DMS114 treated with DMSO at 0.1 percent for 48 hours (cell line): ENCODE measurements at regions not wholly inside any gene's neighbourhood (a gene's known extent, or its start where the extent isn't known, plus 50 kb on each side); places are given as distances from the start of the nearest gene placed in this dataset.

Source experiments
- DNase-seq: peaks from one replicate; lab custom pipeline; 2025; ENCODE audit not compliant: unreplicated experiment; lab: John Stamatoyannopoulos, UW

DNA sequence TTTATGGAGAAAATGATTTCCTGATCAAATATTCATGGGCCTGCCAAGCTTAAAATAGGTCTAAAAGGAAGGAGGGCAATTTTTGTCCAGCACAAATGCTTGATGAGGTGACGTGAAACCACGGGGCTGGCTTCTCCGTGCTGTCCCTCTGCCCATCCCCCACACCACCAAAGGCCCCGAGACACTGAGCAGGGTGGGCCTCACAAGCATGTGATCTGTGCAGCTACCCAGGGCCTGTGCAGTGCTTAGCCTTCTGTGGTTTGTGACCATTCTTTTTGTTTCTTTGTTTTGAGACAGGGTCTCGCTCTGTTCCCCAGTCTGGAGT lies 94.8 kb upstream of the RTL6 start:
- no peak for DNase-seq

DNA sequence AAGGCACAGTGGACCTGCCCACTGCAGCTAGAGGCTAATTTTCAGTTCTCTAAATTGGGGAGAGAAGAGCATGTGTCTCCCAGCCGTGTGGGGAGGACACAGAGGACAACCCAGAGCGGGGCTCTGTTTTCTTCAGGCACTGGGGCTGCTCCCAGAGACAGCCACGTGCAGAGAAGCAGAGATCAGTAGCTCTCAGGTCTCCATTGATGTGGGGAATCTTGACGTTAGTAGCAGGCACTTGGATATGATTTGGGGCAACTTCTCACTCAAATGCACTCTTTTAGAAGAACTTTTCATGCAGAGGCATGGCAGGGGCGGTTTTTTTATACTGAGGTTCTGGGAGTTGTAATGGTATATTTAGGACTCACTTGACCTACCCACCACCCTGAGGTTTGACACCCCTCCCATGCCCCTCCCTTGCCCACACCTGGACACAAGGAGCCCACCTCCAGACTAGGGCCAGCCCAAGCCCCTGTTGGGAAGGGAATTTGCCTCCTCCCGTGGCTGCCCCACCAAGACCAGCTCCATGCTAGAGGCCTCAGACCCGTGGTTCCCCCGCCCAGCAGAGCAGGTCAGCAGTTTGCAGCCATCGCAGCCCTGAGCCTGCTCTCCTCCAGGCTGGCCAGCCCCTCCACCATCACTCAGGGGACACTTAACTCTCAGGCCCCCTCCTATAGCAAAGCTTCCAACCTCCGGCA lies 94.2 kb upstream of the RTL6 start:
- DNase-seq = no peak

DNA sequence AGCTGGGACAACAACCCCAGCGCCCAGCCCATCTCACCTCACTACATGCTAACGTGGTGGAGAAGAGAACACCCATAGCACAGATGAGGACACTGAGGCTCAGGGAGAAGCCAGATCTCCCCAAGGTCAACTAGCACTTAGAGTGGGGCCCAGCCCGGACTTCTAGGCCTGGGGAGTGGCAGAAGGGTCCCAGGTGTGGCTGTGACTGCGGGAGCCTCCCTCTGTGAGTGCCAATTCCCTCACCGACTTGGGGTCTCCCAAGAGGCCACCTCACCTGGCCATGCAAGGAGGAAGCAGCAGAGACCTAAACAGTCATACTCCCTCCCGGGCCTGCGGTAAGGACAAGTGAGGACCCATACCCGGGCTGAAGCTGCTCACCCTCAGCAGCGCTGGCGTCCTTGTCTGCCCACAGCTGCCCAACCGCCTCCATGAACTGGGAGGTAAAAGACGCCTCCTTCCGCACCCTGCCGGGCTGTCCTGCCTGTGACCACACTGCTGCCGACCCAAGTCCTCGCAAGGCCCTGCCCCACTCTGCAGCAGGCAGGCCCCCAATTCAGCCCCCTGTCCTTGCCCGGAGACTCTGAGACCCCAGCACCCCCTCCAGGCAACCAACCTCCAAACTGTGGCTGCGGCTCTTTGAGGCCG lies 93.2 kb upstream of the RTL6 start:
- no peak for DNase-seq

DNA sequence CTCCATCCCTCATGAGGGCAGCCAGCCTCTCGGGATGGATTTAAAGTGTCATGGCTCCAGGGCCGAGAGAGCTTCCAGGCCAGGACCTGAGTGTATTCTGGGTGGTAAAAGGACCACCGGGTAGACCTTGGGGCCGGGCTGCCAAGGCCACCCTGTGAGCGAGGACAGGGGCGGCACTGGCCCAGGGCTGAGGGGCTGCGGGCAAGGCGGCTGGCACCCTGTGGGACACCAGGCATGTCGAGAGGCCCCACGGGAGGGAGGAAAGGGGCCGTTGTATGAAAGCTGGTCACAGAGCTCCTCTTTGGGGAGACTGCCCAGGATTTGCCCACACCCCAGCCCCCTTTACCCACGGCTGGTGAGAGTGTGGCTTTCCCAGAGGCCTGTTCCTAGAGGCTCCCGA lies 92.3 kb upstream of the RTL6 start:
- no peak for DNase-seq

DNA sequence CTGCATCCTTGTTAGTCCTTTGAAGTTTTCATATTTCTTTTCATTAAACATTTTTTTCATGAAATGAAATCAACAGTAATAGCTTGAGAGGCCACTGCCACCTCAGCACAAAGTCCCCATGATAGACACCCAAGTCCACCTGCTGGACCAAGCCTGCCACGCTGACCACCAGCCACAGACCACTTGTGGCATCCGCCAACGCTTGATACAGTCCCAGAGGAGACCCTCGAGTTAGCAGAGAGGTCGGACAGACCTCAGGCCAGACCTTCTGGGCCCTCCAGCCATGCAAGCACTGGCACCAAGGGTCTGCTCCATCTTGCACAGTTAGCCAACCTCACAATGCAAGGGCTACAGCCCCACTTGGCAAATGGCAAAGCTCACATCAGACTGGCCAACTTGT lies 91.8 kb upstream of the RTL6 start:
- DNase-seq = no peak

DNA sequence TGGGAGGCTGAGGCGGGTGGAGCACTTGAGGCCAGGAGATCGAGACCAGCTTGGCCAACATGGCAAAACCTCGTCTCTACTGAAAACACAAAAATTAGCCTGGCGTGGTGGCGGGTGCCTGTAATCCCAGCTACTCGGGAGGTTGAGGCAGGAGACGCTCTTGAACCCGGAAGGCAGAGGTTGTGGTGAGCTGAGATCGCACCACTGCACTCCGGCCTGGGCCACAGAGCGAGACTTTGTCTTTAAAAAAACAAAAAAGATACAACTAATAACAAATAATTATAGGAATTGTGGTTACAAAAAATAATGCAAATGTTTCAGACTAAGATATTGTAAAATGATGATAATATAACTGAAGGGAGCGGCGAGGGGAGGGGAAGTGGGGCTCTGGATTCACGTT lies 90.3 kb upstream of the RTL6 start:
- DNase-seq = no peak

DNA sequence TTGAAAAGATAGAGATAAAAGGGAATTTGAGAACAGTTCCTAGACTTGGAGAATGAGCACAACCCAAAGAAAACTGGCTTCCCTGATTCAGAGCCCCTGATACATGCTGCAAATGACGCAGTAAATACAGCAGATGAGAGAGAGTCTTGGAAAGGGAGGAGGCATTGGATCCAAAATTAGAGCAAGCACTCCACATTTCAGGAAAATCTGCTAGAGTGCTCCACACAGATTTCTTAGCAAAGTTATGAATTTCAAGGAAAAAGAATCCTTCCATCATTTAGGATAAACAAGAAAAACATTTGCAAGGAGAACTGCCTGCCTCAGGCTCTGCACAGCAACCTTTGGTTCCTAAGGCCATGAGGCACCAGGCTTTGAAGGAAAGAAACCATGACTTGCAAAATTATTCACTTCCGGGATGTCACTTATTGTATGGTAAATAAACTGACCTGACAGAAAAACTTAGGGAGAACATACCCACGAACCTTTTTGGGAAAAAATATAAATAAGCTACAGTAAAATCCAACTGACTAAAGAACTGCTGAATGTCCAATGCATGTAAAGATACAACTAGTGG lies 89.8 kb upstream of the RTL6 start:
- no peak for DNase-seq

DNA sequence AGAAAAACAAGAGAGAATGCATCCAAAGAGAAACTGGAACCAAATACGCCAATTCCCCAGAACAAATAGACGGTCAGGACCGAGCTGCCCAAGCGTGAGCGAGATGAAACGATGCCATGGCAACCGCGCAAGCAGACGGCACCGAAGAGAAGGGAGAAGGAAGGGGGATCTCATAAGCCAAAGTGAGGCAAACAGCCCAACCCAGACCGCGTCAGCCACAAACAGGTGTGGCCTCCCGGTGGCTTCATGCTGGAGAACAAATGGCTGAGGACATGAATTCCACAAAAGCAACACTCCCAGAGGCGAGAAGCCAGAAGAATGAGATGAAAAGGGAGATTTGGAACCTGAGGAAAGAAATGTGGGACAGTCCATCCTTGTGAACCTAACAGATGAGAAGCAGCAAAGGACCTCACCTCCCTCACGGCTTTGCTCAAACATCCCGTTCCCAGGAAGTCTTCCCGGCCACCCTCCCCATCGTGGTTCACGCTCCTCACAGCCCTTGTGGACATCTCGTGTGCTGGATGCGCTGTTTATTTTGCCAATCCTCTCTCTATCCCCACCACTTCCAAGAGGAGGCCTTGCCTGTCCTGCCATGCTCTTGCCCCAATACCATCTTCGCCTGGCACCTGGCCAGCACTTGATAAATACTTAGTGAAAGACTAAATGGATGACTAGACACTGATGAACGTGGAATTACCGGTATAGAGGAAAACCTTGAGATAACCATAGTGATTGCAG lies 89.1 kb upstream of the RTL6 start:
- no peak for DNase-seq

DNA sequence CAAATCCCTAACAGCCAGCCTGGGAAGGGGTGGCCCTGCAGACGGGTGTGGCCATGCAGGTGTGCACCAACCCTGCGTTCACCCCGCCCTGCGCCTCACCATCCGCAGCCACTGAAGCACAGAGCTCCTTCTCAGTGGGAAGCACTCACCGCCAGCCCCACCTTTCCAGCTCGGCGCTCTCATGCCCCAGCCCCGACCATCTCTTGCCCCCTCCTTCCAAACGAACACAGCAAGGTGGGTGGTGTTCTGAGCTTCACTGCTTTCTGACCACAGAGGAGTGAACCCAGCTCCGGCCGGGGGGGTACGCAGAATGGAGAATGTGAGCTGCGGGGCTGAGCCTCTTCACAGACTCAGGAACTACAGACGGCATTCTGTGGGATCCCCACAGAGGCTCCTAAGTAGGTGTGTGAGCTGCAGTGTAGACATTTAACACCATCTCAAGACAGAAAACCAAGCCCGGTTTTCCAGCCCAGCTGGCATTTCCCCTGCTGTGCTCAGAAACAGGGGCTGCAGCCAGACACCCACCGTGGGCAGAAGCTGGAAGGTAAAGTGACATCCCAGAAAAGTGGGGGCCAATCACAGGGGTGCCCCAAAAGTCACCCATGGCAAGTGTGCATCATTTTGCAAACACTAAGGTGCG lies 88.4 kb upstream of the RTL6 start:
- DNase-seq = no peak

DNA sequence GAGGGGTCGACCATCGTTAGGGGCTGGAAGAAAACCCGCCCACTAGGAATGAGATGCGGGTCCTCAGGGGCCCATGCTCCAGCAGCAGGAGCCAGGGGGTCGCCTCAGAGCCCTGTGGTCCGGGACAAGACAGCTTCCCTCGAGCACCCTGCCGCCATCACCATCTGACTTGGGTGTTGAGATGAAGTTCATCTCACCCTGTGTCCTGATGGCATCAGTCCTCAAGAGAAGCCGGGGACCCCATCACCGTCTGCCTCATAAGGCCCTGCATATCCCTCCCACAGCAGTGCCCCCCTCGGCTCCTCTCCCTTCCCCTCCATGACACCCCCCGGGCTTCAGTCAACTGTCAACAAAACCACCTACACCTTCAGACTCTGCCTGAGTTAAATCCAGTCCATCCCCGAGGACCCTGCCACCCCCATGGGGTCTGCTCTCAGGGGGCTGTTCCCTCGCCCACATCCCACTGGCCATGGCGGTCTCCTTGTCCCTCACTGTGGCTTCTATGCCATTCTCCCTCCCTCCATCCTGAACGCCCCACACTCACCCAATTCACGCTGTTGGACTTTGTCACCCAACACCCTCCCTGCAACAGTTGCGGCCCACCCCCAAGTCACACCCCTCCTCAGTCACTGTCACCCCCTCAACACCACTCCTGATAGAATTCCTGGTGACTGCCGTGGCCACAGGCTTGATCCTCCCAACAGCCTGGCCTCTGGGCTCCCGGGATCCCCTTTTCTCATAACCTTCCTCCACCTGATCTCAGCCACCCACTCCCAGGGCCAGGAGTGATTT lies 87.7 kb upstream of the RTL6 start:
- DNase-seq = no peak

DNA sequence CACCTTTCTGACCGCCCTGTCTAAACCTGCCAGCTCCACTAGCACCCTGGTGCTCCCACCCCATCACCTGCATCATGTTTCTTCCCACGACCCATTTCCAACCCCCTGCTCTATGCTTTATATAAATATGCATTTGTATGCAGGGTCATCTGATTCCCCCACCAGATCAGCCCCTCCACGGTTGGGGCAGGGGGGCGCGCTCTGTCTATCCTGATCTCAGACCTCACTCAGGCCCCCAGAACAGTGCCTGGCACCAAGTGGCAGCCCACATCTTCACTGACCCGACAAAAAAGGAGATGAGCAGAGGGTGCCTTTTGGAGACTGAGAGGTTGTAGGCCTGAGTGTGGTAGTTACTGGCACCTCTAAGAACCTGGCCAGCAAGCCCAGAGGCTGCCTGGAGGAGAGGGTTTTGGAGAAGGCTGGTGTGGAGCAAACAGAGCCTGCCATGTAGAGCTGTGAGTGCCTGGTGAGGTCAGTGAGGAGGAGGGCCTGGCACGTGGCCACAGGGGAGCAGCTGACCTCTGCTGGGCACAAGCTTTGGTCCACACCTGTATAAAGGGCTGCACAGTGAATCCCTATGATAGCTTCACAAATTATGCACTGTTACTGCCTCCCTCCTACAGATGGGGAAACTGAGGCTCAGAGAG lies 86.3 kb upstream of the RTL6 start:
- DNase-seq = no peak

DNA sequence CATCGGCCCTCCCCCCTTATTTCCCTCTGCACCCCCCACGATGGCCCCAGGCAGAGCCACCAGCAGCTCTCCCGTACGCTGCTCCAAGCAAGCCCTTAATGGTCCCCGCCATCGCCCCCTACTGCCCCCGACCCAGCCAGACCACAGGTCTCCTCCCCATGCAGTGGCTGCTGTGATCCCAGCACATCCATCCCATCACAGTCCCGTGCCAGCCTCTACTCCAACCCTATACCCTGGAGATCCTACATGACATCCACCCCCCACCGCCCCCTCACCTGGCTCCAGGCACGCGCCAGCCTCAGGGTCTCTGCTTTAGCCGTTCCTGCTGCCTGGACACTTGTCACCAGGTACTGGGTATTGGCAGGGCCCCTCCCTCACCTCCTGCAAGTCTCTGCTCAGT lies 85.8 kb upstream of the RTL6 start:
- no peak for DNase-seq

DNA sequence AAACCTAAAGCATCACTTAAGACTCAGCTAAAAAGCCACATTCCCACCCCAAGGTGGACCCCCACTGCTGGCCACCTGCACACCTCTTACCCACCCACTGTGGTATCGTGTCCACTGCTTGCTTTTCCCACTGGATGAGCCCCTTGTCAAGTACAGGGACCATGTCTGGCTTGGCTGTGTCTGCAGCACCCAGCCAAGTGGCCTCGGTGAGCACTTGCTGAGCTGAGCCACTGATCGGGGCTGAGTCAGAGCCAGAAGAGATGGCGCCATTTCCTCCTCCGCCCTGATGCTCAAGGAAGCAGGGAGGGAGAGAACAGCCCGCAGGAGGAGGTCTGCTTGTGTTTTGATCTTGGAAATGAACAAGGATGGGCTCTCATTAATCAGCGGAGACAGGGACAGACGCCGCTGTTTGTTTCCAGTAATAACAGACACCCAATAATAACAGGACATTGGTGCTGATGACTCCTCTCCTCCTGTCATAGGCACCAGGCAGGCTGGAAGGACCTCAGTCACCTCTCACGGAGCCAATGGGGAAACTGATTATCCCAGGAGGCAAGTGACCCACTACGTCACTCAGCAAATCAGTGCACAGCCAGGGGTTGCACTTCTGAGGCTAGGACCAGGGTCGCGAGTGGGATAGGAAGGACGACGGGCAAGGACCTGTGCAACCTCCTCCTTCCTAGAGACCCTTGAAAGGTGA lies 85.2 kb upstream of the RTL6 start:
- no peak for DNase-seq

DNA sequence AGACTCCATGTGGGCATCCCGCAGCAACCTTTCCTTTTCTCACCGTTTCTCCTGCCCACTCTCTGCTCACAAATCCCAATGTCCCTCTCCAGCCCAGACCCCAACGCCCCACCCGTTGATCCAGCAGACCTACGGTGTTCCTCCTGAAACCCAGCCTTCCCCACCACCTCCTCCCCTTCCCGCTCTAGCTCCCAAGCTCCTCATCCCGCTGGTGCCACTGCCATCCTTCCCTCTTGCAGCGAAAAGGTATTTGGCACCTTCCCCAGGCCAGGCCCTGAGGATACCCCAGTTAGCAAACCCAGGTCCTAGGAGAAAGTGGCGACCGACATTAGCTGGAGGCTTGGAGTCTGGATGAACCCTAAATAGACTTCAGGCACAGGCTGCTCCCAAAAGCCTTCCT lies 84.0 kb upstream of the RTL6 start:
- DNase-seq = no peak

DNA sequence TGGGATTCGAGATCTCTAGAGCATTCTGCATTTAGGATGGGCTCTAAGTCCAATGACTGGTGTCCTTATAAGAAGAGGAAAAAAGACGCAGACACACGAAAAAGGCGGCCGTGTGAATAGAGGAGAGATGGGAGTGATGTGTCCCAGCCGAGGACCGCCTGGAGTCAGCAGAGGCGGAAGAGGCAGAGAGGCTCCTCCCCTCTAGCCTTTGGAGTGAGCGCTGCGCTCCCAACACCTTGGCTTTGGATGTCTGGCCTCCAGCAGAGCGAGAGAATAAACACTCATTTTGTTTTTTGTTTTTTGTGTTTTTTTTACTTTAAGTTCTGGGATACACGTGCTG lies 83.0 kb upstream of the RTL6 start:
- no peak for DNase-seq

DNA sequence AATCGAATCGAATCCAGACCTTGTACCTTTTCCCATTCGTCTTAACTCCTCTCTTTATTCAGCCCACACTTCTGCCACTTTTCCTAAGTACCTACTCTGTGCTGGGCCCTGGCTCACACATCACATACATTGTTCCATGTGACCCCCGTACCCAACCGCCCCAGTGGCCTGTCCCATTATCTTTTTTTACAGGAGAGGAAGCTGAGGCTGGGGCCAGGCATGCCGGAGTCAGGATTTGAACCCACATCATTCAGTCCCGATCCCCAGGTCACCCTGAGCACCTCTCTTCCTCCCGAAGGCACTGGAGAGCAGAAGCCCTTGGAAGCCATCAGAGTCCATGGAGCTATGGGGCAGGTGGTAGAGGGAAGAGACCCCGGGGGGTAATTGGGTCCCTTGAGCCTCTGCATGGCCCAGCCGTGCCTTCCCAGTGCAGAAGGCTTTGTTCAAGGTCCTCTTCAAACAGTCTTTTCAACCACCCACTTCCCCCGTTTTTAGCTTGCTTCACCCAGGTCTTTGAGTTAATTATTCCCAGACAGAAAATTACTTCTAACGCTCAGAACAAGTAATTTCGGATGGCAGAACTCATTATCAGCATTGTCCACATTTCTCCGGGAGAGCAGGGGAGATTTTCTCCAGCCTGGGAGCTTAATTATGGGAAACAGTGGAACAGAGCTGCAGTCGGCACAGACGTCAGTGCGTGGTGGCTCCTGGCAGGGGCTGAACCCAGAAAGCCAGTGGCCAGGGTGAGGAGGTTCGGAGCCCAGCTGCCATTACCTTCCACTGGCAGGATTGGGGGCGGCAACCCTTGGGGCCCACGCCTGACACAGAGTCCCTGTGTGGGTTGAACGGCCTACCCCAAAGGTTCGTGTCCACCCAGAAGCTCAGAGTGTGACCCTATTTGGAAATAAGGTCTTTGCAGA lies 82.4 kb upstream of the RTL6 start:
- no peak for DNase-seq

DNA sequence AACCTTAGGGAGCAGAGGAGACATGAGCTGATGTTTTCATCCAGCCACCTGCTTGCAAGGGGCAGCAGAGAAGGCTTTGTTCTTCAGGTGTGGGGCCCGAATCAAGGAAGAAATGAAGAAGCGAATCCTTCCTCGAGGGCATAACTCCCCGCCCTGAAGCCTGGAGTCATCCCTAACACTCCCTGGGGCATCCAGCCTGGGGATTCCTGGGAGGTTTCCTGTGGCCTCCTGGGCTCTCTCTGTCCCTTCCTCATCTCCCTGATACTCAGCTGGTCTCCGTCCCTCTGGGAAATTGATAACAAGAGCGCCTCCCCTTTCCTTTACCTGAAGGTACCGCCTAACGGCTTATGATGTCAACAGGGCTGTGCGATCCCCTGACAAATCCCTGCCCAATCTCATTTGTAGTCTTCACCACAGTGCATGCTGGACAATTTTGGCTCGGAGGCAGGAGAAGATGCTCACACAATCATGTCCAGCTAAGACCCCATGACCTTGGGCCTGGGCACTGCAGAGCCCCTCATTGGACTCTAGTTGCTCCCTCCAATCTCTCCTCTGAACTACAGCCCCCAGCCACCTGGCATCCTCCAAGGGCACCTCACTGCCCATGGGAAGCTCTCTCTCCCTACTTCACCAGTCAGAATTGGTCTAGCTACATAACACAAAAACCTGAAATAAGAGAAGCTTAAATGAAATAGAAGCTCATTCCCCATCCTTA lies 80.6 kb upstream of the RTL6 start:
- no peak for DNase-seq

DNA sequence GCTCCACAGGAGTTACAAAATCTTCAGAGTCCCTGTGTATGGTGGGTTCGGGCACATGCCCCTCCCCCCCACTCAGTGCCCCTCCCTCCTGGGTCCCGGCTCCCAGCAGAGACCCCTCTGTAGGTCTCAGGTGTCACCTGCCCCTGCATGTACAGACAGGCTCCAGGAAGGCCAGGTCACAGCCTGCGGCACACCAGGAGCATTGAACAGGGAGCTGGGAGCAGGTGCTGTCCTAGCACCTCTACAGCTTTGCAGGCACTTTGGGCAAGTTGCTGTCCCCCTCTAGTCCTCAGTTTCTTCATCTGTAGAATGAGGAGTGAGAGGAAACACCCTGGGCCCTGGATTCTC lies 80.1 kb upstream of the RTL6 start:
- DNase-seq = no peak
